Body of pancreas (tissue), 4 donors: ENCODE measurements at regions not wholly inside any gene's neighbourhood (a gene's known extent, or its start where the extent isn't known, plus 50 kb on each side); places are given as distances from the start of the nearest gene placed in this dataset.
"Not testable (repeated sequence)": the region's sequence is repeated elsewhere in the genome, so short reads cannot be mapped to it uniquely, and the experiment has no call there.

Experiments used
- ATAC-seq: fragments of 150-250 bp; one replicate; pipeline ENCODE4 v1.9.1; 2016
- DNase-seq, 4 donors: peaks; one replicate each; pipeline ENCODE4 v3.0.0-alpha.2; 2019
- H3K27ac ChIP-seq, 4 donors: fragments of 200-600 bp; sonication (generic); 1 replicate in 3 of 4; 2 replicates in 1 of 4; pipeline versions ENCODE4 v1.5.1 to v1.6.1; 2016 to 2019; ENCODE audit warnings: mild to moderate bottlenecking in 1 of 4, mixed read lengths in 1 of 4, moderate library complexity in 1 of 4
- H3K27me3 ChIP-seq, 2 donors: fragments of 200-600 bp; sonication (generic); one replicate each; pipeline ENCODE4 v1.6.0; 2016; ENCODE audit warnings: mild to moderate bottlenecking in 1 of 2
- H3K36me3 ChIP-seq, 2 donors: fragments of 200-600 bp; sonication (generic); replicated peaks in 1 of 2; 2 replicates each; pipeline ENCODE4 v1.5.1; 2016; ENCODE audit warnings: low read depth in 2 of 2; ENCODE audit not compliant: insufficient read depth in 1 of 2
- H3K4me1 ChIP-seq: fragments of 200-600 bp; sonication (generic); one replicate; pipeline ENCODE4 v1.6.0; 2016
- H3K4me3 ChIP-seq, 2 donors: fragments of 200-600 bp; sonication (generic); 1 replicate in 1 of 2; 2 replicates in 1 of 2; pipeline ENCODE4 v1.5.1; 2016 to 2019
- H3K9me3 ChIP-seq, 3 donors: fragments of 200-600 bp; sonication (generic); 1 replicate in 2 of 3; 2 replicates in 1 of 3; pipeline ENCODE4 v1.5.1; 2016
- CTCF ChIP-seq, 7 experiments: fragments of 450-650 bp in 4 of 7; fragments of 200-600 bp in 3 of 7; sonication (generic) in 3 of 7; IDR thresholded peaks; one replicate each; pipeline ENCODE4 v1.5.1; 2016 to 2019; ENCODE audit warnings: antibody characterized with exemption in 7 of 7
- POLR2A ChIP-seq, 3 donors: fragments of 450-650 bp; IDR thresholded peaks; one replicate each; pipeline ENCODE4 v1.6.1; 2016; ENCODE audit warnings: antibody characterized with exemption in 3 of 3, mild to moderate bottlenecking in 2 of 3
- WGBS, 2 donors: methylation state at CpG; one replicate each; pipeline ENCODE4 v1.1.5; 2017; 5-methylcytosine and 5-hydroxymethylcytosine counted together
- intact Hi-C: fragments of 100-400 bp; cut with DNase I; formaldehyde crosslinking; loops from one replicate; pipeline ENCODE4 v1.15.1; 2023

- H3K36me3 ChIP-seq, intact Hi-C loops, H3K4me1 ChIP-seq, H3K9me3 ChIP-seq, ATAC-seq, H3K27me3 ChIP-seq, H3K4me3 ChIP-seq: not testable (repeated sequence)
- TF ChIP-seq POLR2A (IDR thresholded peaks at IDR 0.05) = peak in 1 of 3 donors; percentile 14
- DNase-seq = peak in 1 of 4 donors; percentile 49
- 48 to 55% methylated on average over 10 to 12 of the region's 14 CpGs for WGBS, 2 donors
- peak overlapping the region in 1 of 4 donors; percentile 36 for H3K27ac ChIP-seq
These were observed 102.7 kb upstream of the ETV6 start for GRCh38 chr12:11546582-11547270.

GRCh38 chr12:11547271-11547646 lies 102.2 kb upstream of the ETV6 start:
- H3K27me3 ChIP-seq, ATAC-seq, intact Hi-C loops, H3K4me3 ChIP-seq, H3K9me3 ChIP-seq, H3K36me3 ChIP-seq, H3K4me1 ChIP-seq: not testable (repeated sequence)
- peak overlapping the region in 1 of 4 donors; percentile 36 for H3K27ac ChIP-seq
- peak in 1 of 3 donors; percentile 6 for TF ChIP-seq POLR2A (IDR thresholded peaks at IDR 0.05)
- peak in 1 of 4 donors; percentile 28 for DNase-seq
- 40 to 93% methylated on average over 2 to 26 of the region's 31 CpGs for WGBS, 2 donors

GRCh38 chr12:11549119-11549518 lies 100.4 kb upstream of the ETV6 start:
- no peak for DNase-seq
- H3K27ac ChIP-seq = no peak overlapping the region
- no peaks in the 10 kb centered on the region for H3K36me3 ChIP-seq
- H3K4me1 ChIP-seq = no peaks in the 10 kb centered on the region
- TF ChIP-seq CTCF (IDR thresholded peaks at IDR 0.05) (no peak), POLR2A (IDR thresholded peaks at IDR 0.05) (no peak)
- no peak for ATAC-seq
- H3K27me3 ChIP-seq = no peaks in the 10 kb centered on the region
- intact Hi-C loops = no loop called here
- H3K4me3 ChIP-seq = no peak overlapping the region
- WGBS, 2 donors = 81 to 86% methylated on average over 3 of the region's 3 CpGs
- H3K9me3 ChIP-seq = no peaks in the 10 kb centered on the region

GRCh38 chr12:11553871-11554533 lies 95.5 kb upstream of the ETV6 start:
- no peak for TF ChIP-seq POLR2A (IDR thresholded peaks at IDR 0.05)
- TF ChIP-seq CTCF (IDR thresholded peaks at IDR 0.05) = peak in 6 of 7 experiments; percentile 36 to 64 (median 60)
- peaks cover 5% of the 10 kb centered on the region for H3K4me1 ChIP-seq
- no peaks in the 10 kb centered on the region for H3K9me3 ChIP-seq
- 12 to 14% methylated on average over 9 of the region's 9 CpGs for WGBS, 2 donors
- intact Hi-C loops = no loop called here
- H3K36me3 ChIP-seq = no peaks in the 10 kb centered on the region
- ATAC-seq (peak; percentile 45), DNase-seq (peak; percentile 47 to 69 (median 63))
- no peaks in the 10 kb centered on the region for H3K27me3 ChIP-seq
- no peak overlapping the region for H3K27ac ChIP-seq
- no peak overlapping the region for H3K4me3 ChIP-seq

GRCh38 chr12:11555195-11555594 lies 94.3 kb upstream of the ETV6 start:
- Histone ChIP-seq H3K27ac (no peak overlapping the region), H3K36me3 (no peaks in the 10 kb centered on the region), H3K9me3 (no peaks in the 10 kb centered on the region), H3K4me1 (peaks cover 5% of the 10 kb centered on the region), H3K27me3 (no peaks in the 10 kb centered on the region), H3K4me3 (no peak overlapping the region)
- no peak for DNase-seq
- 83 to 84% methylated on average over 7 of the region's 7 CpGs for WGBS, 2 donors
- intact Hi-C loops = no loop called here
- TF ChIP-seq POLR2A (IDR thresholded peaks at IDR 0.05) (no peak), CTCF (IDR thresholded peaks at IDR 0.05) (no peak)
- ATAC-seq = no peak
